OCI-LY7 (cell line): ENCODE measurements at regions not wholly inside any gene's neighbourhood (a gene's known extent, or its start where the extent isn't known, plus 50 kb on each side); places are given as distances from the start of the nearest gene placed in this dataset.

ENCODE experiments used
- EZH2phosphoT487 ChIP-seq: fragments of 200-600 bp; sonication (generic); IDR thresholded peaks from 2 replicates; pipeline ENCODE4 v1.6.1; 2018; ENCODE audit warnings: low read depth, borderline replicate concordance, mild to moderate bottlenecking, mixed run types, antibody characterized with exemption, low read length, moderate library complexity, mixed read lengths
- TF ChIP-seq, protein P1 (sequence below): fragments of 200-600 bp; sonication (generic); conservative IDR thresholded peaks from 2 replicates; pipeline ENCODE4 v1.5.1; 2014; ENCODE audit warnings: mild to moderate bottlenecking, antibody characterized with exemption, low read length, moderate library complexity, mixed read lengths

DNA sequence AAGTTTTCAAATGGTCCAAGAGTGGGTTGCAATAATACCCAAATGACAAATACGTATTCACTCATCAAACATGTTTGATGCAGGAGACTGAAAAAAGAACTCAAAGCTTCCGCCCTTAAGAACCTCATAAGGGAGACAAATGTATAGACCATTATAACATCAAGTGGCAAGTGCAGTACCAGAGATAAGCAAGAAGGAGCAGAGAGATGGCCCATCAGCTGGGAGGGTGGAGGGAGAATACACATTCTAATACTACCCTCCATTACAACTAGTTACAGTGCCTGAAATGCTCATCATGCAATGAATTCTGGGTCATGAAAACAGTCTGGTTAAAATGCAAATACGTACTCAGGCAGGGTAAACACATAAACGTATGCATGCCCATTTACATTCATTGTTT is 304.0 kb downstream of the SHQ1 start:
- TF ChIP-seq, protein P1, sequence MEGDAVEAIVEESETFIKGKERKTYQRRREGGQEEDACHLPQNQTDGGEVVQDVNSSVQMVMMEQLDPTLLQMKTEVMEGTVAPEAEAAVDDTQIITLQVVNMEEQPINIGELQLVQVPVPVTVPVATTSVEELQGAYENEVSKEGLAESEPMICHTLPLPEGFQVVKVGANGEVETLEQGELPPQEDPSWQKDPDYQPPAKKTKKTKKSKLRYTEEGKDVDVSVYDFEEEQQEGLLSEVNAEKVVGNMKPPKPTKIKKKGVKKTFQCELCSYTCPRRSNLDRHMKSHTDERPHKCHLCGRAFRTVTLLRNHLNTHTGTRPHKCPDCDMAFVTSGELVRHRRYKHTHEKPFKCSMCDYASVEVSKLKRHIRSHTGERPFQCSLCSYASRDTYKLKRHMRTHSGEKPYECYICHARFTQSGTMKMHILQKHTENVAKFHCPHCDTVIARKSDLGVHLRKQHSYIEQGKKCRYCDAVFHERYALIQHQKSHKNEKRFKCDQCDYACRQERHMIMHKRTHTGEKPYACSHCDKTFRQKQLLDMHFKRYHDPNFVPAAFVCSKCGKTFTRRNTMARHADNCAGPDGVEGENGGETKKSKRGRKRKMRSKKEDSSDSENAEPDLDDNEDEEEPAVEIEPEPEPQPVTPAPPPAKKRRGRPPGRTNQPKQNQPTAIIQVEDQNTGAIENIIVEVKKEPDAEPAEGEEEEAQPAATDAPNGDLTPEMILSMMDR, result no peak
- no peak for TF ChIP-seq EZH2phosphoT487
